Neuronal stem cell (in vitro differentiated cells): ENCODE measurements at regions not wholly inside any gene's neighbourhood (a gene's known extent, or its start where the extent isn't known, plus 50 kb on each side); places are given as distances from the start of the nearest gene placed in this dataset.

Source experiments
- DNase-seq: peaks from one replicate; pipeline ENCODE4 v3.0.0-alpha.2; 2013; ENCODE audit warnings: low spot score
- H2AFZ ChIP-seq: one replicate; pipeline ENCODE4 v1.6.1; 2013; ENCODE audit warnings: mild to moderate bottlenecking, low read length, inconsistent platforms
- H2AK5ac ChIP-seq: 2 replicates; pipeline ENCODE4 v1.6.1; 2013; ENCODE audit warnings: low read depth, mild to moderate bottlenecking, inconsistent platforms, low read length, moderate library complexity, mixed read lengths
- H2BK120ac ChIP-seq: 2 replicates; pipeline ENCODE4 v1.6.1; 2013; ENCODE audit warnings: low read depth, mild to moderate bottlenecking, inconsistent platforms, low read length, moderate library complexity, mixed read lengths
- H2BK12ac ChIP-seq: one replicate; pipeline ENCODE4 v1.6.1; 2013; ENCODE audit warnings: low read length, inconsistent platforms
- H2BK15ac ChIP-seq: 2 replicates; pipeline ENCODE4 v1.6.1; 2013; ENCODE audit warnings: mild to moderate bottlenecking, low read length, inconsistent platforms, mixed read lengths
- H2BK5ac ChIP-seq: one replicate; pipeline ENCODE4 v1.6.1; 2013; ENCODE audit warnings: inconsistent platforms, mild to moderate bottlenecking, low read length, moderate library complexity
- H3K14ac ChIP-seq: one replicate; pipeline ENCODE4 v1.6.1; 2013; ENCODE audit warnings: low read length, inconsistent platforms
- H3K18ac ChIP-seq: 2 replicates; pipeline ENCODE4 v1.6.1; 2013; ENCODE audit warnings: low read length, inconsistent platforms
- H3K23ac ChIP-seq: 2 replicates; pipeline ENCODE4 v1.6.1; 2013; ENCODE audit warnings: low read depth, mild to moderate bottlenecking, mixed read lengths, low read length, inconsistent platforms; ENCODE audit not compliant: poor library complexity
- H3K27ac ChIP-seq: replicated peaks from 3 replicates; pipeline ENCODE4 v1.5.1; 2013; ENCODE audit warnings: low read length, inconsistent platforms
- H3K27me3 ChIP-seq, 3 experiments: 2 replicates each; pipeline ENCODE4 v1.6.1; 2013; ENCODE audit warnings: low read length in 3 of 3, mild to moderate bottlenecking in 2 of 3, inconsistent platforms in 1 of 3, low read depth in 1 of 3, mixed read lengths in 1 of 3, moderate library complexity in 1 of 3; ENCODE audit not compliant: control insufficient read depth in 3 of 3, insufficient read depth in 3 of 3
- H3K36me3 ChIP-seq, 2 donors: replicated peaks in 1 of 2; 2 replicates each; pipeline ENCODE4 v1.6.1; 2013; ENCODE audit warnings: low read length in 2 of 2; ENCODE audit not compliant: control insufficient read depth in 2 of 2, insufficient read depth in 2 of 2
- H3K4ac ChIP-seq: 2 replicates; pipeline ENCODE4 v1.6.1; 2013; ENCODE audit warnings: inconsistent platforms, mild to moderate bottlenecking, low read length, moderate library complexity
- H3K4me1 ChIP-seq, 2 donors: 1 replicate in 1 of 2; 2 replicates in 1 of 2; pipeline ENCODE4 v1.6.1; 2013; ENCODE audit warnings: low read length in 2 of 2, low read depth in 1 of 2; ENCODE audit not compliant: control insufficient read depth in 2 of 2, insufficient read depth in 1 of 2
- H3K4me2 ChIP-seq: one replicate; pipeline ENCODE4 v1.6.1; 2013; ENCODE audit warnings: mild to moderate bottlenecking, low read length, inconsistent platforms; ENCODE audit not compliant: insufficient read depth, poor library complexity, severe bottlenecking
- H3K4me3 ChIP-seq, 2 donors: 2 replicates each; pipeline ENCODE4 v1.5.1; 2013; ENCODE audit warnings: low read length in 2 of 2, mild to moderate bottlenecking in 2 of 2, inconsistent platforms in 1 of 2, moderate library complexity in 1 of 2
- H3K79me1 ChIP-seq: one replicate; pipeline ENCODE4 v1.6.1; 2013; ENCODE audit warnings: low read depth, mild to moderate bottlenecking, inconsistent platforms, low read length, moderate library complexity
- H3K9ac ChIP-seq: one replicate; pipeline ENCODE4 v1.6.1; 2013; ENCODE audit warnings: mild to moderate bottlenecking, low read depth, low read length, inconsistent platforms; ENCODE audit not compliant: poor library complexity
- H3K9me3 ChIP-seq, 2 donors: replicated peaks in 1 of 2; 2 replicates each; pipeline versions ENCODE3 to v1.6.1; 2013; ENCODE audit warnings: low read length in 2 of 2, mild to moderate bottlenecking in 2 of 2, inconsistent platforms in 1 of 2, low read depth in 1 of 2, mixed read lengths in 1 of 2, moderate library complexity in 1 of 2; ENCODE audit not compliant: control insufficient read depth in 2 of 2, insufficient read depth in 1 of 2
- H4K8ac ChIP-seq: one replicate; pipeline ENCODE4 v1.6.1; 2013; ENCODE audit warnings: low read depth, mild to moderate bottlenecking, inconsistent platforms, low read length, moderate library complexity
- H4K91ac ChIP-seq: one replicate; pipeline ENCODE4 v1.6.1; 2013; ENCODE audit warnings: low read length, low read depth, mild to moderate bottlenecking, inconsistent platforms; ENCODE audit not compliant: poor library complexity
- WGBS, 2 donors: extraction: QIAGEN DNeasy Blood & Tissue Kit; methylation state at CpG; one replicate each; pipeline ENCODE4 v1.1.7; 2013; ENCODE audit warnings: missing lambda C conversion rate in 2 of 2, mixed read lengths in 1 of 2; ENCODE audit not compliant: insufficient read length in 2 of 2, insufficient replicate concordance in 1 of 2; ENCODE audit errors: extremely low coverage in 2 of 2; 5-methylcytosine and 5-hydroxymethylcytosine counted together

- peak overlapping the region; percentile 20 for H3K18ac ChIP-seq
- H3K27ac ChIP-seq, result no peak overlapping the region
- no peak overlapping the region for H2BK15ac ChIP-seq
- no peak overlapping the region for H3K23ac ChIP-seq
- H4K8ac ChIP-seq, result no peak overlapping the region
- no peak overlapping the region for H3K14ac ChIP-seq
- no peak overlapping the region for H2AK5ac ChIP-seq
- H3K4me2 ChIP-seq, result no peak overlapping the region
- DNase-seq, result no peak
- no peak overlapping the region for H2BK120ac ChIP-seq
- H2BK12ac ChIP-seq, result no peak overlapping the region
- H3K79me1 ChIP-seq, result no peaks in the 10 kb centered on the region
- no CpG with 5 or more reads among the region's 4 CpGs for WGBS, 2 donors
- H3K9ac ChIP-seq, result no peak overlapping the region
- H3K27me3 ChIP-seq, result no peaks in the 10 kb centered on the region
- no peak overlapping the region for H3K4ac ChIP-seq
- no peaks in the 10 kb centered on the region for H3K9me3 ChIP-seq
- no peak overlapping the region for H4K91ac ChIP-seq
- no peak overlapping the region for H3K4me3 ChIP-seq
- no peak overlapping the region for H2BK5ac ChIP-seq
- no peak overlapping the region for H2AFZ ChIP-seq
- H3K36me3 ChIP-seq, result no peaks in the 10 kb centered on the region
- H3K4me1 ChIP-seq, result no peaks in the 10 kb centered on the region
Measured at GRCh38 chr5:162456086-162456485, 388.5 kb downstream of the GABRG2 start.

GRCh38 chr5:162466011-162466410 lies 398.4 kb downstream of the GABRG2 start:
- WGBS, 2 donors, result no CpG with 5 or more reads among the region's 1 CpG
- Histone ChIP-seq H3K14ac (no peak overlapping the region), H3K23ac (no peak overlapping the region), H3K36me3 (no peaks in the 10 kb centered on the region), H2AK5ac (no peak overlapping the region), H2BK15ac (no peak overlapping the region), H2BK5ac (no peak overlapping the region), H4K91ac (no peak overlapping the region), H3K4me1 (no peaks in the 10 kb centered on the region), H3K9ac (no peak overlapping the region), H3K4me3 (no peak overlapping the region), H2AFZ (no peak overlapping the region), H3K9me3 (no peaks in the 10 kb centered on the region), H3K4me2 (no peak overlapping the region), H3K18ac (no peak overlapping the region), H3K4ac (no peak overlapping the region), H2BK12ac (no peak overlapping the region), H3K79me1 (no peaks in the 10 kb centered on the region), H2BK120ac (no peak overlapping the region), H3K27me3 (no peaks in the 10 kb centered on the region), H3K27ac (no peak overlapping the region), H4K8ac (no peak overlapping the region)
- DNase-seq, result no peak

DNA sequence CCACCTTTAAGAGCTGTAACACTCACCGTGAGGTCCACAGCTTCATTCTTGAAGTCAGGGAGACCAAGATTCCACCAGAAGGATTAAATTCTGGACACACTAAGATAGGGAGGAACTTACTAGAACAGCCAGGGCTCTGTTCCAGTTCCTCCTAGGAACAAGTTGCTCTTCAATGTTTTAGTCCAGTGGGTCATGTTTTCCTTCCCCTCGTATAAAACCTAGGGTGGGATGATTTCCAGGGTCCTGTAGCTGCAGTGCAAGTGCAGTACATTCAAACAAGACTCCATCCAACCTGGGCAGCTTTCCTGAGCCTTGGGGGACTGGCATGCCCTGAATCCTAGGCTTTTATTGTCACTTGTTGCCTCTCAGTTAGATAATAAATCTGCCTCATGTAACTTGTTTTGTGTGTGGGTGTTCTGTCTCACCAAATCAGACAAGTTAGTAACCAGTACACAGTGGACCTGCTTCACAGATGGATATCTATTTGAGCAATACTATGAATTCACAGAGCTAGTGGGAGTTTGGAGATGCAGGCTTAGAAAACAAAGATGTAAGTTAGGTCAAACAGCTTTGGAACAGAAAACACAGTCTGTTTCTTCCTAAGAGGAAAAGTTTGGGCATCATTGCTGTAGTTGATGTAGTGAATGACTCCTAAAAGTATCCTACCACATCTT lies 405.6 kb downstream of the GABRG2 start:
- H4K91ac ChIP-seq, result no peak overlapping the region

DNA sequence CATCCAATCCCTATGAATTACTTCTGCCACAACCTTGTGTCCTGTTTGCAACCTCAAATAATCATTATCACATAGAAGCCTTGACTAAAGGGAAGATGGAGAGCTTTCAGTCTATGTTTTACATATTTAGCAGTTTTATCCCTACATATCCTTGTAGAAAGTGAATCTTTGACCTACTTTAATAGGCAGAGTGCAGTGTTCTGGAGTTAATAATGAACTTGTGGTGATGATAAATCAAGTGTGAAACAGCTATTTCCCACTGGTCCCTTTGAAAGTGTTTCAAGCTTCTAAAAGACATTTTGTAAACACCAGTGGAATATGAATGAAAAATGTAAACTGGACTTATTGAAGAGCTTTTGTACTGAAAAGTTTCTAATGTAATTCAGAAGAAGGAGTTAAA lies 406.7 kb downstream of the GABRG2 start:
- H3K36me3 ChIP-seq, result no peaks in the 10 kb centered on the region

More for the DNA sequence above, 405.6 kb downstream of the GABRG2 start:
- Histone ChIP-seq H3K23ac (no peak overlapping the region), H2AK5ac (no peak overlapping the region), H4K8ac (no peak overlapping the region), H2BK15ac (no peak overlapping the region), H3K9ac (no peak overlapping the region), H3K36me3 (no peaks in the 10 kb centered on the region), H3K79me1 (no peaks in the 10 kb centered on the region), H2BK120ac (no peak overlapping the region), H3K27me3 (no peaks in the 10 kb centered on the region), H2BK5ac (no peak overlapping the region), H3K4ac (no peak overlapping the region), H3K4me2 (no peak overlapping the region), H2BK12ac (no peak overlapping the region), H3K4me3 (no peak overlapping the region), H3K4me1 (no peaks in the 10 kb centered on the region), H3K14ac (no peak overlapping the region), H3K18ac (no peak overlapping the region), H3K9me3 (no peaks in the 10 kb centered on the region), H3K27ac (no peak overlapping the region), H2AFZ (no peak overlapping the region)
- no CpG with 5 or more reads among the region's 2 CpGs for WGBS, 2 donors
- no peak for DNase-seq

More for the DNA sequence above, 406.7 kb downstream of the GABRG2 start:
- Histone ChIP-seq H2BK12ac (no peak overlapping the region), H3K9ac (no peak overlapping the region), H2BK15ac (no peak overlapping the region), H3K27ac (no peak overlapping the region), H3K4me3 (no peak overlapping the region), H3K79me1 (no peaks in the 10 kb centered on the region), H3K18ac (no peak overlapping the region), H3K4me1 (no peaks in the 10 kb centered on the region), H2BK120ac (no peak overlapping the region), H3K27me3 (no peaks in the 10 kb centered on the region), H3K14ac (no peak overlapping the region), H3K9me3 (no peaks in the 10 kb centered on the region), H2BK5ac (no peak overlapping the region), H4K8ac (no peak overlapping the region), H2AFZ (no peak overlapping the region), H3K4ac (no peak overlapping the region), H3K4me2 (no peak overlapping the region), H3K23ac (no peak overlapping the region), H4K91ac (no peak overlapping the region), H2AK5ac (no peak overlapping the region)
- DNase-seq, result no peak
